MG63 (cell line): ENCODE measurements at regions not wholly inside any gene's neighbourhood (a gene's known extent, or its start where the extent isn't known, plus 50 kb on each side); places are given as distances from the start of the nearest gene placed in this dataset.
"Not testable (repeated sequence)": the region's sequence is repeated elsewhere in the genome, so short reads cannot be mapped to it uniquely, and the experiment has no call there.

Experiments used
- DNase-seq: peaks from one replicate; pipeline ENCODE4 v3.0.0-alpha.2; 2020
- H3K27me3 ChIP-seq: fragments of 250-450 bp; sonication (Bioruptor Pico); 2 replicates; pipeline ENCODE4 v1.5.1; 2020; ENCODE audit warnings: mild to moderate bottlenecking, moderate library complexity
- H3K36me3 ChIP-seq: fragments of 250-450 bp; sonication (Bioruptor Pico); 2 replicates; pipeline ENCODE4 v1.5.1; 2020; ENCODE audit warnings: mild to moderate bottlenecking, moderate library complexity
- H3K4me3 ChIP-seq: fragments of 250-450 bp; sonication (Bioruptor Pico); 2 replicates; pipeline ENCODE4 v1.5.1; 2020; ENCODE audit warnings: mild to moderate bottlenecking, moderate library complexity
- H3K9me3 ChIP-seq: fragments of 250-450 bp; sonication (Bioruptor Pico); 2 replicates; pipeline ENCODE4 v1.5.1; 2020; ENCODE audit warnings: mild to moderate bottlenecking, moderate library complexity

- no peak for DNase-seq
- Histone ChIP-seq H3K27me3 (no peaks in the 10 kb centered on the region), H3K4me3 (no peak overlapping the region)
These were observed 142.0 kb downstream of the CCDC71L start for GRCh38 chr7:106518967-106519366.

DNA sequence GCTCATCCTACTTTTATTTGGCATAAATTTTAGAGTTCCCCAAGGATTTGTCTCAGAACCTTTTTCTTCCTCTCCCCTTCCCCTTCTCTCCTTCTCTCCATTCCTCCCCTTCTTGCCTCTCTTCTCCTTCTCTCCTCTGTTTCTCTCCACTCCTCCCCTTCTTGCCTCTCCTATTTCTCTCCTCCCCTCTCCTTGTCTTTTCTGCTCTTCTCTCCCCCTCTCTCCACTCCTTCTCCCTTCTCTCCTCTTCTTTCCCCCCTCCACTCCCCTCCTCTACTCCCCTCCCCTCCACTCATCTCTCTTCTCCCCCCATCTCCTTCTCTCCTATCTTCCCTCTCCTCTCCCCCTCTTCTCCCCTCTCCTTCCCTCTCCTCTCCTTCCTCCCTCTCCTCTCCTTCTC, 142.7 kb downstream of the CCDC71L start:
- DNase-seq = no peak
- no peaks in the 10 kb centered on the region for H3K36me3 ChIP-seq
- no peaks in the 10 kb centered on the region for H3K9me3 ChIP-seq
- no peaks in the 10 kb centered on the region for H3K27me3 ChIP-seq
- H3K4me3 ChIP-seq = no peak overlapping the region

More at GRCh38 chr7:106518967-106519366, 142.0 kb downstream of the CCDC71L start:
- Histone ChIP-seq H3K9me3 (no peaks in the 10 kb centered on the region), H3K36me3 (no peaks in the 10 kb centered on the region)

- H3K36me3 ChIP-seq = no peaks in the 10 kb centered on the region
- no peak for DNase-seq
- no peaks in the 10 kb centered on the region for H3K9me3 ChIP-seq
- H3K27me3 ChIP-seq = no peaks in the 10 kb centered on the region
- H3K4me3 ChIP-seq = no peak overlapping the region
These were observed 143.4 kb downstream of the CCDC71L start for GRCh38 chr7:106517508-106517907.

DNA sequence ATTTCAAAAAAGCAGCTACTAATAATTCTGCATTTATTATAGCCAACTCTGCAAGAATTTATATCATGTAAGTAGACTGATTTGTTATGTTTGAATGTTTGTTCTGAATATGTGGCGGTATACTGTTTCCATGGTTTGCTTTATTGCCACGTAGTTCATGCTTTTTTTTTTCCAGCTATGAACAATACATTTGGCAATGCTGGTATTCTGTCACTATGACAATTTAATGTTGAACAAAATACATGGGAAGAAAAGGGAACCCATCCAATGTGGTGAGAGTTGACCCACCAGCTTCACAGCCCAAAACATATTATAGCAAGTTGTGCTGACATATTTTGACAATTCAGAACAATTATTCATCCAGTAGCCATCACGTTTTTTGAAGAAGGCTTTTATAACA, 145.6 kb downstream of the CCDC71L start:
- Histone ChIP-seq H3K36me3 (no peaks in the 10 kb centered on the region), H3K27me3 (no peaks in the 10 kb centered on the region), H3K4me3 (no peak overlapping the region), H3K9me3 (no peaks in the 10 kb centered on the region)
- no peak for DNase-seq

DNA sequence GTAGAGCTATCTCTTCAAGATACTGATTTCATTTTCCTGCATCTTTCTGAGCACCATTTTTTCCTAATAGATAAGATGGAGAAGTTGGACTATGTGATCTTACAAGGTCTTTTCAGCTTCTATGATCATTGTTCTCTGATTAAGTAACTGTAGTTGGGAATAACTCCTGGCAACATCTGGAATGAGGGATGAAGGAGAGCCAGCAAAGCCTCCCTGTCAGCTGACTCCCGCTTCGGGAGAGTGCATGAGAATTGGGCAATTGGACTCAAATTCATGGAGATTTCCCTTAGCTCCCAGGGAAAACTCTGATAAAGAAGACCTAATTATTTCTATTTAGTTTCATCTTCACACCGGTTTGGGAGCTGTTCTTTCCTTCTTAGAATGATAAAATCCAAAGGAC, 146.1 kb downstream of the CCDC71L start:
- Histone ChIP-seq H3K36me3 (no peaks in the 10 kb centered on the region), H3K9me3 (no peaks in the 10 kb centered on the region), H3K4me3 (no peak overlapping the region), H3K27me3 (no peaks in the 10 kb centered on the region)
- no peak for DNase-seq

DNA sequence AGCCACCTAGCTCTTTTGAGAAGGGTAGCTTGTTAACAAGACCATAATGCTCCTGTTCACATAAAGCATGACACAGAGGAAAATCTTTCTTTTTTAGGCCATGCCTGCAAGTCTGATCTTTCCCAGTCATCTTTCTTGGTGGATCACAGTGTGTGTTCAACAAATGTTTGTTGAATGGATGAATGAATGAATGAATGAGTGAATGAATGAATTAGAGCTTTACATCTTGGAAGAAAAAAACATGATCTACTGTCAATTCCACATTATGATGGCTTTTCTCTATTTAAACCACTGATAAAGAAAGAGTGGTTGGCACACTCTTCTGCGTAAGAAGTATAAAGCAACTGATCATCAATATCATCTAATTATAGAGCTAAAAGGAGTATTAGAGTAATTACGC, 148.7 kb downstream of the CCDC71L start:
- no peak for DNase-seq
- H3K36me3 ChIP-seq = no peaks in the 10 kb centered on the region
- no peaks in the 10 kb centered on the region for H3K9me3 ChIP-seq
- H3K27me3 ChIP-seq = no peaks in the 10 kb centered on the region
- no peak overlapping the region for H3K4me3 ChIP-seq

DNA sequence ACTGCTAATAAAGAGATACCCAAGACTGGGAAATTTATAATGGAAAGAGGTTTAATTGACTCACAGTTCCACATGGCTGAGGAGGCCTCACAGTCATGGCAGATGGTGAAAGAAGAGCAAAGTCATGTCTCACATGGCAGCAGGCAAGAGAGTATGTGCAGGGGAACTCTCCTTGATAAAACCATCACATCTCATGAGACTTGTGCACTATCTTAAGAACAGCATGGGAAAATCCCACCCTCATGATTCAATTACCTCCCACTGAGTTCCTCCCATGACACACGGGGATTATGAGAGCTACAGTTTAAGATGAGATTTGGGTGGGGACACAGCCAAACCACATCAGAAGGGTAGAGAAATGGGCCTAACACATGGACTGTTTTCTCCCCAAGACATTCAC, 156.3 kb downstream of the CCDC71L start:
- no peak for DNase-seq
- Histone ChIP-seq H3K27me3 (no peaks in the 10 kb centered on the region), H3K4me3 (no peak overlapping the region), H3K9me3 (no peaks in the 10 kb centered on the region), H3K36me3 (no peaks in the 10 kb centered on the region)

DNA sequence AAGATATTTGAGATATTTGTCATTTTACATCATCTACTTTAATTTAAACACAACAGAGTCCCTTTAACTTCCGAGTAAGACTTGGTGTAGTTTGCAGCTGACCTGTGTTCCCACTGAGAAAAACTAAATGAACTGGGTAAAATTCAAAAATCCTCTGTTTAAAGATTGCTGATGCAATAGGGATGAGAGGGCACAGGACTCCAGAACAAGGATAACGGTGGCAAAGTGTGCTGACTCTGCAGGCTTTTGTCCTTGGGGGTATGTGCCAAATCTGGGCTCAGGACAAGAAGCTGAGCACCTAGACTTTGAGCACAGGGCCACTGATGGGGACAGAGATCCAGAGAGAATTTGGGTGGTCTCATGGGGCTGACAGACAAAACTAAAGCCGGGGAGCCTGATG, 156.8 kb downstream of the CCDC71L start:
- no peaks in the 10 kb centered on the region for H3K36me3 ChIP-seq
- no peaks in the 10 kb centered on the region for H3K27me3 ChIP-seq
- no peak overlapping the region for H3K4me3 ChIP-seq
- no peaks in the 10 kb centered on the region for H3K9me3 ChIP-seq
- DNase-seq = no peak

DNA sequence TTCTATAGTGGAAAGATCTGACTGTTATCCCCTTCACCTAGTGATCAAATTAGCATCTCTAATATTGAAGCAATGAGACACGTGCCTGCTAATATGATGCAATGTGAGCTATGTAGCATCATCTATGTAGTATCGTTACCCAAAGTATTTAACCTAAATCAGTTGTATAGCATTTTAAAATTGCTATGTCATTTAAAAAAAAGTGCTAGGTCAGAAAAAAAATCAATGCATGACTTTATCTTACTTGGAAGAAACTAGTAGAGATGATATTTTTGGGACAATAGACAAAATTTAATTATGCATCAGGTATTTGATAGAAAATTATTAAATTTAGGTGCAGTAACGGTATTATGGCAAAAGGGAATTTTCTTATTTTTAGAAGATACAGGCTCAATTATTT, 157.3 kb downstream of the CCDC71L start:
- Histone ChIP-seq H3K4me3 (no peak overlapping the region), H3K36me3 (no peaks in the 10 kb centered on the region), H3K27me3 (no peaks in the 10 kb centered on the region), H3K9me3 (no peaks in the 10 kb centered on the region)
- no peak for DNase-seq

DNA sequence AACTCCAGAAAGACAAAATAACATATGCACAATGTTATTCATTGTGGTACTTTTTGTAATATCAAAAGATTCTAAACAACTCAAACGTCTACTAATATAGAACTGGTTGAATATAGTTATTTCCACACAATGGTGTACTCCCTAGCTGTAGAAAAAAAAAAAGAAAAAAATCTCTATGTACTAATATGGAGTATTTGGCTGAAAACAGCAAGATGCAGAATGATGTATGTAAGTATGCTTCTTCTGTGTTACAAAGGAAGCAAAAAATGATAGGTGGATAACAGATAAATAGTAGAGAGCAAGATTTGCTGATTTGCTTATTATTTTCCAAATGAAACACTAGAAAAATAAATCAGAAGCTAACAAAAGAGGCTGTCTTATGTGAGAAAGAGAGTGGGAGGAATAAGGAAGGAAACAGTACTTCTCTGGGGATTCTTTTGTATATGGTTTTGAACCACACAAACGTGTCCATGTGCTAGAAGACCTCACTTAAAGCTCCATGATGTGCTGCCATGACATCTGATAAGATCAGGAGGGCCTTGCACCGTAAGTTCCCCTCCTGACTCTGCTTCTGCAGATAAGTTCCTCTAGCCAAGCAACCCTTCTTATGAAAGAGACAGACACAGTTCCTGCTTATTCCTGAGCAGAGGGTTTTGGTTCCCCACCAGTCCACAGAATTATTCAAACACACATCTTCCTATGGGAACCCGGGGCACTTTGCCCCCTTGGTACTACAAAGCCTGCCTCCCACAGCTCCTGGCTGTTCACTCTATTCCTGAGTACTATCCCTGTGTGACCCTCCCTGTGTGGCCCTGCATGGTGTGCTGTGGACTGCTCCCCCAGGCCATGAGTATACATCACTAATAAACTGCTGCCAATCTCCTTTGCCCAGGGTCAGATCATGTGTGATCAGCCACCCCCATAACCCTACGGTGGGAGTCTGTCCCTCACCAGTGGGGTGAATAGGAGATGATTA, 159.1 kb downstream of the CCDC71L start:
- no peaks in the 10 kb centered on the region for H3K27me3 ChIP-seq
- H3K4me3 ChIP-seq = no peak overlapping the region
- no peaks in the 10 kb centered on the region for H3K36me3 ChIP-seq
- H3K9me3 ChIP-seq = no peaks in the 10 kb centered on the region
- no peak for DNase-seq

- no peak for DNase-seq
- Histone ChIP-seq H3K27me3 (no peaks in the 10 kb centered on the region), H3K4me3 (no peak overlapping the region), H3K9me3 (no peaks in the 10 kb centered on the region), H3K36me3 (no peaks in the 10 kb centered on the region)
These were observed 161.1 kb downstream of the CCDC71L start for GRCh38 chr7:106499897-106500296.

DNA sequence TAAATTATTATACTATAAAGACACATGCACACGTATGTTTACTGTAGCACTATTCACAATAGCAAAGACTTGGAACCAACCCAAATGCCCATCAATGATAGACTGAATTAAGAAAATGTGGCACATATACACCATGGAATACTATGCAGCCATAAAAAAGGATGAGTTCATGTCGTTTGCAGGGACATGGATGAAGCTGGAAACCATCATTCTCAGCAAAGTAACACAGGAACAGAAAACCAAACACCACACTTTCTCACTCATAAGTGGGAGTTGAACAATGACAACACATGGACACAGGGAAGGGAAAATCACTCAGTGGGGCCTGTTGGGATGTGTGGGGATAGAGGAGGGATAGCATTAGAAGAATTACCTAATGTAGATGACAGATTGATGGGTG, 163.0 kb downstream of the CCDC71L start:
- H3K4me3 ChIP-seq, H3K27me3 ChIP-seq, H3K9me3 ChIP-seq, DNase-seq, H3K36me3 ChIP-seq: not testable (repeated sequence)

- DNase-seq = no peak
- Histone ChIP-seq H3K9me3 (no peaks in the 10 kb centered on the region), H3K36me3 (no peaks in the 10 kb centered on the region), H3K27me3 (no peaks in the 10 kb centered on the region), H3K4me3 (no peak overlapping the region)
These were observed 167.8 kb downstream of the CCDC71L start for GRCh38 chr7:106493041-106493731.

GRCh38 chr7:106488465-106488864, 172.5 kb downstream of the CCDC71L start:
- Histone ChIP-seq H3K4me3 (no peak overlapping the region), H3K27me3 (no peaks in the 10 kb centered on the region), H3K36me3 (no peaks in the 10 kb centered on the region), H3K9me3 (no peaks in the 10 kb centered on the region)
- no peak for DNase-seq

DNA sequence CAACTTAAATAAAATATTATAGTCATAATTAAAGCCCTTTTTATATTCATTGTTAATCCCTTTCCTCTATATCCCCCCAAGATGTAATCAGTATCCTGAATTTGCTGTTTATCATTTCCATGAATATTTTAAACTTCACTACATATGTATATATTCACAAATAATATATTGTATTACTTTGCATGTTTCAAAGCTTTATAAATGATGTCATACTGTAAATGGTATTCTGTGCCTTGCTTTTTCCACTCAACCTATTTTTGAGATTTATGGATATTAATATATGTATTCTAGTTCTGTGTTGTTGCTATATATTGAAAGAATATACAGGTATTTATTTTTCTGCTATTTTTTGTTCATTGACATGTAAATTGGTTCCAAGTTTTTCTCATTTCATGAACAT, 173.1 kb downstream of the CCDC71L start:
- Histone ChIP-seq H3K9me3 (no peaks in the 10 kb centered on the region), H3K27me3 (no peaks in the 10 kb centered on the region), H3K4me3 (no peak overlapping the region), H3K36me3 (no peaks in the 10 kb centered on the region)
- no peak for DNase-seq

DNA sequence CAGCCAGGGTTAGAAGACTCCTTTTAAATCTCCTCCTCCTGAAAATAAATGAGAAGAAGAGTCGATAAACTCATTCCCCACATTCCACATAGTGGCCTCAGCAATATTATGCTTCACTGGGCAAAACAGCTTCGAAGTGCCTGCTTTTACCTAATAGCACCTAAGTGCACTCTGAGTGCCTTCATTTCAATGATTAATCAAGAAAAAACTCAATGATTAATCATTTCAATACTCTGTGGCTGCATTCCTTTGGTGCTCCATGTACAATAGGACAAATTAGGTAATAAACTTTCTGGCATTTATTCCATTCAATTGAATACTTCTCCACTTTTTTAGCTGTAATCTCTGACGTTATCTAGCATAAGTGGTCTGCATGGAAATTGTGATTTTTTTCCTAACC, 174.6 kb downstream of the CCDC71L start:
- DNase-seq = peak; percentile 6
- H3K27me3 ChIP-seq = no peaks in the 10 kb centered on the region
- H3K4me3 ChIP-seq = no peak overlapping the region
- no peaks in the 10 kb centered on the region for H3K36me3 ChIP-seq
- H3K9me3 ChIP-seq = no peaks in the 10 kb centered on the region

DNA sequence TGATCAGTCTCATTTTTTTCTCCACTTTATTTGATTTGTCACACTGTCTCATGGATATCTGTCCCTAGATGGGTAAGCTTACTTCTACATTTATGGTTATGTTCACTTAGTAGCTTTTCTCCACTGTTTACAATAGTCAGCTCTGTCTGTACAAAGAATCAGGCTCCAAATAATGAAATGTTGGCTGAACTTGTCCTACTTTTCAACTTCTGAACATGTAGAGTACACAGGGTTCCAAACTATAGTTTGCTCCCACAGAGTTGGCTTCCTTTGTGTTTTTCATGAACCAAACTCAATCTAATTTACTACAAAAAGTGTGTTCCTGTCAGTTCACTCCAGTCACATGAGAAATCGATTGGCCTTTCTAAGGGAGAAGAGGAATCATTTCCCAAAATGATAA, 175.0 kb downstream of the CCDC71L start:
- Histone ChIP-seq H3K9me3 (no peaks in the 10 kb centered on the region), H3K4me3 (no peak overlapping the region), H3K36me3 (no peaks in the 10 kb centered on the region), H3K27me3 (no peaks in the 10 kb centered on the region)
- DNase-seq = no peak

DNA sequence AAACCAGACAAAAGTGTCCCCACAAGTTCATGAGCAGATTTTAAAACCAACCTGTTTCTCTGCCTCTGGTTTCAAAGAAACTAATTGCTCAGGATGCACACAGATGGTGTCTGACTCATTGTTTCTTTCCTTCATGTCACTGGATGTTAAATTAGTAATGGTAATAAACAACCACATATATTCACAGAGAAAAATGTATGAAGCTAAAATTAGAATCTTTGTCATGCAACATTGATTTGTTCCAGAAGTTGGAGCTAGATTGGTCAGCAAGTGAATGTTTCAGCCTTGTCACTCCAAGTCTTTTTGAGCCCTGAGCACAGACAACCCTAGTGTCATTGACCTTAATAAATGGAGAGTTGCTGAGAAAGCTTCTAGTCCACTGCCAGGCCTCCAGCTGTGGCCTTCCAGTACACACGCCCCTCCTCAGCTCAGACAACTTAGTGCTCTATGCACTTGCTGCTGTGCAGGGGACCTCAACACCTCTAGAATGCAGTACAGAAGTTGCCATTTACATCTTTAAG, 175.9 kb downstream of the CCDC71L start:
- no peaks in the 10 kb centered on the region for H3K36me3 ChIP-seq
- DNase-seq = no peak
- no peak overlapping the region for H3K4me3 ChIP-seq
- no peaks in the 10 kb centered on the region for H3K9me3 ChIP-seq
- H3K27me3 ChIP-seq = no peaks in the 10 kb centered on the region
